NCI-H1930 (cell line): ENCODE measurements at regions not wholly inside any gene's neighbourhood (a gene's known extent, or its start where the extent isn't known, plus 50 kb on each side); places are given as distances from the start of the nearest gene placed in this dataset.

Experiments
- DNase-seq, 2 experiments: peaks; one replicate each; lab custom pipeline; 2025; lab: John Stamatoyannopoulos, UW

DNA sequence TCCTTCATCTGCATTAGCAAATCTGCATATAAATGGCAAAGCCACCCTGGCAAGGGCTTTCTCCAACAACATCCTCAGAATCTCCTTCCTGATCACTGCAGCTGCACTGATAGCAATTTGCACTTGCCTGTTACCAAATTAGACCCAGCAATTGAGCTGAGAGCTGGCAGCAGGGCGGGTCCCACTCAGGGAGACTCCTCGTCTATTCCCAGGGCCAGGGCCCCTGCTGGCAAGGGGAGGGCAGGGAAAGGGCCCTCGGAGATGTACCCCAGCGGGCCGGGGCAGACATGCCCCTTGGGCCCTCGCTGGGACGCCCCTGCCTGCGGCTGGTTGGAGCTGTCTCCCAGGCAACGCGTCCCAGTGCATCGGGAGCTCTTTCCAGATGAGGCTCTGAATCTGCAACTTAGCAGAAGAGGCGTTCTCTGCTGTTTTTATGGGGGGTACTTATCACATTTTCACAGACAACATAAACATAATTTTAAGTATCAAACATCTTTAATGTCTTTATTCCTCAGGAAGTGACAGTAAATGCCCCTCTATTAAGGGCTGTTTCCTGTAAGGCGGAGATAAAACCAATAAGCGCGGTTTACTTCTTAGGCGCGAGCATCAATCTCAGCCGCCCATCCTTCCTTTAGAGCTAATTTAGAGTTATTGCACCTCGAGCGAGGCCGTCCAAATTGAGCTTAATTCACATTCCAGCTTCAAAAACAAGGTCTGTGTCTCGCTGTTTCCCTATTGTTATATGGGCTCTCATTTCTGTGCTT lies 249.0 kb upstream of the PPP2R2D start:
- DNase-seq, result no peak

DNA sequence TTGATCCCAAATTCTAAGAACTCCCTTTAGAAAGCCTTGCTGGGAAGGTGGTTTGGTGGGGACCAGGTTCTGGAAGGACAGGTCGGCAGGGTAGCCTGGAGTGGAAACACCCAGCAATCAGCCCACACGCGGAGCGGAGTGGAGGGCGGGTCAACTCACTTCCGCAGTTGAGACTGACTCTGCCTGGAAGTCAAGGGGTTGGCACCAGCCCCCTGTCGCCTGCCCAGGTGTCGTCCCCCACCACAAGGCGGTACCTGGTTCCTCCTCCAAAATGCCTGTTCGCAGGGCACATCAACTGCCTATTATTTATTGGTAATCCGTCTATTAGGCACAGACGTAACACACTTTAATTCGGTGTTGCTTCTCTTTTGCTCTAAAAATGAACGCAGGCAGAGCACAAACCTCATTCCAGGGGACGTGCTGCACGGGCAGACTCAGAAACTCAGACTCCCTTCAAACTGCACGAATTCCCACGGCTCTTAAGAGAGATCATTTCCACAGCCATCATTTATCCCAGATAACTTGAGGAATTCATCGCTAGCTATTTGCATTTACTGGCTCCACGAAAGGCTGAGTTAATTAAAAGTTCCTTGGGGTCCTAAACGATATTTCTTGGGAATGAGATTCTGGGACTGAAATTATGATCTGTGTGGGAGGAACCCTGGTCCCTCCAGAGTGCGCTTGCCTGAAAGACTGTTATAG lies 248.2 kb upstream of the PPP2R2D start:
- DNase-seq, result no peak

DNA sequence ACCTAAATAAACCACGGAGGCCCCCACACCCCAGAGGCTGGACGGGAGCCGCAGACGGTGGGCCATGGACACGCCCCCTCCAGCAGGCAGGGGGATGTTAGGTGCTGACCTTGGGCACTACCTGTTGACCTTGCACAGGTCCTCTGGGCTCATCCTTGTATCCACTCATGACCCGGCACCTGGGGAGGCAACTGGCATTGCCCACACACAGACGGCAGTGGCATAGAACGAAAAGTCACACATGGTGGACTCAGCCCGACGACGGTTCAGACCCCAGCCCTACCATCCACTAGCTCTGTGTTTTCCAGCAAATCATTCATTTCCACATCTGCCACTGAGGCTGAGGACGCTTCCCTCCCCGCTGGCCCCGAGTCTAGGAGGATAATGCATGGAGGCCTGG lies 247.7 kb upstream of the PPP2R2D start:
- no peak for DNase-seq

DNA sequence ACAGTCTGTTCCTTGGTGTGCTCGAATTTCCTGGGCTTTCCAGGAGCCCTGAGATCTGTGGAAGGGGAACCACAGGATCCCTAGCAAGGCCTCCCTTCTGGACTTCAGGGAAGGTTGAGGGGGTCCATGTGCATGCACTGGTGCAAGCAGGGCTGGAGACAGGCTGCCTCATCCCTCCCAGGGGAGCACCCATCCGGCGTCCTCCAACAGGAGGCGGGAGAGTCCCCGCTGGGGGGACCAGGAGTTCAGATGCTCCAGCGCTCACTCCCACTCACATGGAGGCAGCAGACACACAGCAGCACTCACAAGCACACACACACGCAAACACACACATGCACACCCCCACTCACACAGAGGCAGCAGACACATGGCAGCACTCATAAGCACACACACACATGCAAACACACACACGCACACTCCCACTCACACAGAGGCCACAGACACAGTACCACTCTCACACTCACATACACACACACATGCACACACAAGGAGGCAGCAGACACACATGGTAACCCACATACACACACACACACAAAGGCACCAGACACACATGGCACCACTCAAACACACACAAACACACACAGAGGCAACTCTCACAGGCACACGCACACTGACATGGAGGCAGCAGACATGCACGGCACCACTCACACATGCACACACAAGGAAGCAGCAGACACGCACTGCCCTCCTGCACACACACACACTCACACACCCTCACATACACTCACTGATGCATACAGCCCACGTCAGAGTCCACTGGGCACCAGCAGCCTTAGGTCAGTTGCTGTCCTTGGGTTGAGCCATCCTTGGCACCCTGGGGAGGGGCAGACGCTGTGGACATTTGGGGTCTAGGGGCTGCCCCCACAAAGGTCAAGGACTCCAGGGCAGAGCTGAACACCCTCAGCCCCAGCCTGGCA lies 247.0 kb upstream of the PPP2R2D start:
- no peak for DNase-seq

DNA sequence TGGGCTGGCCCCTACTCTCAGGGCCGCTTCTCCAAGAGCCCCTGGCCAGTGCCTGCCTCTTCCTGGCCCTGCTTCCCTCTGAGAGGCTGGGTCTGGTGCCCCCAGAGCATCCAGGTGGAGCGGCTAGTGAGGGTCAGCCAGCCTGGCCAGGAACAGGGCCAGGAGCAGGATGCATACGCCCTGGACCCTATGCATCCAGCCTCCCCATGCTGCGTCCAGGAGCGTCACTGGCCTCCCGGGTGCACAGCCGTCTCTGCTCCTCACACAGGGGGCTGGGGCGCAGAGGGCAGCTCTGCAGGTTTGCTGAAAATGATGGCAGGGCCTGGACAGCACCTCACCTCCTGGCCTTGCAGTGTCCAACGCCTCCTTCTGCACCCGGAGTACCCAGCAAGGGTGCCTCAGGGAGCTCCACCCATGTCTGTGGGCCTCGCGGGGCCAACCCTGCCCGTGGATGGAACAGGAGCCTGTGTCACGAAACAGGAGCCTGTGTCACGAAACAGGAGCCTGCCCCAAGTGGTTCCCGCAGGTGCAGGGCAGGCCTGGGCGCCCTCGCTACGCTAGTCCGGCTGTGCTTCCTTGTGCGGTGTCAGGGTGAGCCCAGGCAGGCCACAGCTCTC lies 246.2 kb upstream of the PPP2R2D start:
- DNase-seq, result no peak

DNA sequence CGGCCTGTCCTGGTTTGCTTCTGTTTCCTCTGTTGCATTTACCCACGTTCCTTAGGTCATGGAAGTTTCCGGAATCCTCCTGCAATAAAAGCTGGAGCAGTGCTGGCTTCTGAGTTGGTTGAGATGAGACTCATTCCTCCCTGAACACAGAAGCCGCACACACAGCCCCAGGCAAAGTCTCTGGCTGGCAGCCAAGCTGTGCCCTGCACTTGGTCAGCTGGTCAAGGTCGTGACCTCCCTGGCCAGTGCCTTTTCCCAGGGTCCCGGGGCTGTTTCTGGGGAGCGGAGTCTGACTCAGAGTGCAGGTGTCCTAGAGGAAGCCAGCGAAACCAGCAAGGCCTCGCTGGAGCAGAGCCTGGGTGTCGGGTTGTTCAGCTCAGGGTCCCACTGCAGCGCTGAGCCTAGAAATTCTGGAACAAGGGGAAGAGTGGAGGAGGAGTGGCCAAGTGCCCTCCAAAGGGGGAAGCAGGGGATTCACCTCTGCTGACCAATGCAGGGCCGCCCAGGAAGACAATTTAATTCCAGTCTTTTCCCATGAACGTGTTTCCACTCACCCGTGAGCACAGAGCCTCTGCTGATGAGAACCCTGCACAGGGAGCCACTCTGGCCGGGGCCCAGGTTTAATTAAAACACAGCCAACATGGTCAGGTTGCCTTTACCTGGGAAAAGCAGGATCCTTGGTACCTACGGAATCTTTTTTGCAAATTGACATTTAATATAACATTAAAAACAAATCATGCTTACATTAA lies 245.5 kb upstream of the PPP2R2D start:
- no peak for DNase-seq

DNA sequence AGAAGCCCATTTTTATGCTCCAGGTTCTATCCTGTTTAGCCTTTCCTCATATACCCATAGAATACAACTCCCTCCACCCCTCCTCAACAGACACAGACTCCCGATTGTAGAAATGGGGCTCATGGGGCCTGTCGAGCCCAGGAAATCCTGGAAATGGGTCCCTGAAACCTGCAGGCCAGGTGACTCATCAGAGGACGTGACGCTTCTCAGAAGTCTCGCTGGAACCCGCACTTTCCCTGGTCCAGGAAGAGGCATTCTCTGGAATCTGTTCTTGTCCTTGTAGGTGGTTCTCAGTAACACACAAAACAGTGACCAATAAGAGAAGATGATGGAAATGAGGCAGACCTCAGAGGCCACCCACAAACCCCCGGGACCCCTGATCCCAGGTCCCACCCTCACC lies 244.8 kb upstream of the PPP2R2D start:
- DNase-seq, result no peak

DNA sequence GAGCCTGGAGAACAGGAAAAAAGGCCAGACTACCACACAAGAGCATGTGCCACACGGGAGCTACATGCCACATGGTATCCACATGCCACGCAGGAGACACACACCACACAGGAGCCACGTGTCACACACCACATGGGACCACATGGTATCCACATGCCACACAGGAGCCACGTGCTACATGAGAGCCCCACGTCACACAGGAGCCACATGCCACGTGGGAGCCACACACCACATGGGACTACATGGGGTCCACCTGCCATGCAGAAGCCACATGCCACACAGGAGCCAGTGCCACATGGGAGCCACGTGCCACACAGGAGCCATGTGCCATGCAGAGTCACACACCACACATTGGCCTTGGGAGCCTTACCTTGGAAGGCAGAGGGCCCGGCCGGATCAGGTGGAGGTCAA lies 244.4 kb upstream of the PPP2R2D start:
- no peak for DNase-seq

DNA sequence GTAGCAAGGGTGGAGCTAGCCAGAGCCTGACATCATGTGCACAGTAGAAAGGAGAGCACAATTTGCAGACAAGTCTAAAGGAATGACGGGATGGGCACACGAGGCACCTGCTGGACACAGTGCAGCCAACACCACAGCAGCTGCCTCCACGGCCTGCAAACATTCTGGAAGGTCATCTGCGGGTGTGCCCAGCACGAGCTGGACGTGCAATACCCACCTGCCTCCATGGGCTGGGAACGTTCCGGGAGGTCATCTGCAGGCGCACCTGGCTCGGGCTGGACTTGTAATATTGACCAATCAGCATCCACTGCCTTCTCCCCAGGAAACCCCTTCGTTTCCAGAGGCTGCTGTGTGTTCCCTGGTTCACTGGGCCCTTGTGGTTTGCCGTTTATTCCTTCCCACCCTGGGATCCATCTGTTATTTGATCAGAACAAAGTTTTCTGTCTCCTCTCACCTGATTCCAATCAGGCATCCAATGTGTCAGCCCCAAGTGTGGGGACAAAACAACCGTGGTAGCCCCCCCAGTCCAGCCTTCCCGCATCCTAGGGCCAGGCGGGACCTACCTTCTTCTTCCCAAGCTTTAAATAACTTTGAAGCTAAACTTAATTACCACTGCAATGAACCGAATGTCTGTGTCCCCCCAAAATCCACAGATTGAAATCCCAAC lies 243.4 kb upstream of the PPP2R2D start:
- no peak for DNase-seq

DNA sequence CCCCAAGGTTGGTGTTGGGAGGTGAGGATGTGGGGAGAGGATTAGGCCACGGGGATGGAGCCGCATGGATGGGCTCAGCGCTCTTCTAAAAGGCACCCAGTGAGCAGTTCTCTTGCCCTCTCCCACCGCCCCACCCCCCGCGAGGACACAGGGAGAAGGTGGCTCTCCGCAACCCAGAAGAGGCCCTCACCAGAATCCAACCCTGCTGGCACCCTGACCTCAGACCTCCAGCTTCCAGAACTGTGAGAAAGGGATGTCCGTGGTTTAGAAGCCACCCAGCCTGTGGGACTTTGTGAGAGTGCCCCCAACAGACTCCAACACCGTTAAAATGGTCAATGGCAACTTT lies 242.8 kb upstream of the PPP2R2D start:
- DNase-seq, result no peak

DNA sequence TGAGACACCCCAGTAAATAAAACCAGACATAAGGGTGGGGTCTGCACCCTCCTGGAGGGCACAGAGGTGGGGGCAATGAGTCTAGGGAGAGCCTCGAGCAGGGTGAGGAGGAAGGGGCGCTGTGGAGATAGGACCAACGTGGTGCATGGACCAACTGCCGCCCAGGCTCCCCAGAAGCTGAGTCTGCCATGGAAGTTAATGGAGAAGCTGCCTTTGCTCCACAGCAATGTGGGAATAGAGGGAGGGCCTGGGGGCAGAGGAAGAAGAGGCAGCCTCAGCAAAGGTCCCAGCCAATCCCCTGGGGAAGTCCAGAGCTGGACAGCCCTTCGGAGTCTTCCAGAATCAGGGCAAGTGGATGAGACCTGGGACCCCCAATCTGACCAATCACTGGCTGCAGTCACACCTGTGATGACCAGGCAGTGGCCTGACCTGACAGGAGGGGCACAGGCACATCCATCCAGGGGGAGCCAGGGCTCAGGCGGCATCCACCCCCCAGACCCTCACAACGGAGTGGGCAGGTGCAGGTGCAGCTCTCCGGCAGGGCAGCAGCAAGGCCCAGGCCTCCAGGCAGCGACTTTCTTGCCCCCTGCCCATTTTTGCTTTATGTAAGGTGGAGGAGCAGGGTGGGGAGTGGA lies 242.2 kb upstream of the PPP2R2D start:
- DNase-seq, result no peak

DNA sequence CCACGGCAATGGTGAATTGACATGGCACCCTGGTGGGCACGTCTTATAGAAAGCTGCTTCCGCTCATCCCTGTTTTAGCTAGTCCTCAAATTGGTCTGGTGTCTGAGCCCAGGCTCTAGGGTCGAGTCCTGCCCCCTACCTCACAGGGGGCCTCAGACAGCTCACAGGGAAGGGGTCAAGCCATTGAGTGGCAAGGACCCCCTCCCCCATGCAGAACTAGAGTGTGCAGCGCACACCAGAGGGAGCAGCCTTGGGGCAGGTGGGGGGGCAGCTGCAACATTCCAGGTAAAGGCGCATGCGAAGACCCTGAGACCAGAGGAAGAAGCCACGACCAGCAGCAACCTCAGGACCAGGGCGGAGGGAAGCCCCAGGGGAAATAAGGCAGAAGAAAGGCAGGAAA lies 240.4 kb upstream of the PPP2R2D start:
- no peak for DNase-seq

DNA sequence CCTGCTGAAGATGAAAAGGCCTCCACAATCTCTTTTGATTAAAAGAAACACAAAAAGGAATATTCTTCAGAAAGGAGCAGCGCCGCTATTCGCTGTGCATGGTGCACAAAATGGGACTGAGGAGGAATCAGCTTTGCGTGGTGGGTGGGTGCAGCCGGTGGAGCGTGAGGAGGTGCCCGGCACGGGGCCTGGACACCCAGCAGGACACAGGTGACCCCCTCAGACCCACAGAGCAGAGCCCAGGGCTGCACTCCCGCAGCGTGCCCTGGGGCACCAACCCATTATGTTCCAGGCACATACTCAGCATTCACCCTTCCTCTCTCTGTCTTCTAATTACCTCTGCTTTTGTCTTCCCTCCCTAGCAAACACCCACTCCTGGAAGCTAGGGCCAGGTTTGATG lies 238.0 kb upstream of the PPP2R2D start:
- DNase-seq, result no peak

DNA sequence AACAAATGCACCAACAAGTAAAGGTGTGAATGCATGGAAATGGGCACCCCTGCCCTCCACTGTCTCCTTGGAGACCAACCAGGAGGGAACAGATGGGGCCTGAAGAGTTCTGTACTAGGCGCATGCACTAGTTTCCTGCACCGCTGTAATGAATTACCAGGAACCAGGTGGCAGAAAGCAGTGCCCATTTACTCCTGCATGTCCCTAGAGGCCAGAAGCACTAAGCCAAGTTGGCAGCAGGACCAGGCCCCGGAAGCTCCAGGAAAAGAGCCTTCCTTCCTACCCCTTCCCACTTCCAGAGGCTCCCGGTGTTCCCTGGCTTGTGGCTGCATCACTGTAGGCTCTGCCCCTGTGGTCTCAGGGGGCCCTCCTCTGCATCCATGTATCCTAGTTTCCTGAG lies 237.5 kb upstream of the PPP2R2D start:
- DNase-seq, result no peak

DNA sequence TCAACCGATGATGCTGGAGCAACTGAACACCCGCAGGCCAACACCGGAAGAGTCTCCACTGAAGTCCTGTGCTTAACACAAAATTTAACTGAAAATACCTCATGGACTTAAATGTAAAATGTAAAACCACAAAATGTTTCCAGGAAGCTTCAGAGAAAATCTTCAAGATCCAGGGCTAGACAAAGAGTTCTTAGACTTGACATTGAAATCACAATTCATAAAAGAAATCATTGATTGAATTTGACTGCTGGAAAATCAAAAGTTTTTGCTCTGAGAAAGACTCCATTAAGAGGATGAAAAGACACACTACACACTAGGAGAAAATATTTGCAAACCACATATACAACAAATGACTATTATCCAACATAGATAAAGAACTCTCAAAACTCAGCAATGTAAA lies 234.7 kb upstream of the PPP2R2D start:
- no peak for DNase-seq

DNA sequence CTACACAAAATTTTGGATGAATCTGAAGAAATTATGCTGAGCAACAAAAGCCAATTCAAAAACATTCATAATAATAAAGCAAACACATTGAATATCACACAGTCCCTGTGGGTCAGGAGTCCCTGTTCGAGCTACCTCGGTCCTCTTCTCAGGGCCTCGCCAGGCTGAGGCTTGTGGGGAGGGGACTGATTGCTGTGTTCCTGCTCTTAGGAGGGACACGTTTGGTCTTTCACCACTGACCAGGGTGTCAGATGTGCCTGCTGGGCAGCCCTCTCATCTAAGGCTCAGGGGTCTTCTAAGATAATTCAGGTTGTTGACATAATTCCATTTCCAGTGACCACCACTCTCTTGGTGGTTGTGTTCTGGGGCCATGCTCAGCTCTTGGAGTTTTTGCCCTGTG lies 233.8 kb upstream of the PPP2R2D start:
- no peak for DNase-seq

DNA sequence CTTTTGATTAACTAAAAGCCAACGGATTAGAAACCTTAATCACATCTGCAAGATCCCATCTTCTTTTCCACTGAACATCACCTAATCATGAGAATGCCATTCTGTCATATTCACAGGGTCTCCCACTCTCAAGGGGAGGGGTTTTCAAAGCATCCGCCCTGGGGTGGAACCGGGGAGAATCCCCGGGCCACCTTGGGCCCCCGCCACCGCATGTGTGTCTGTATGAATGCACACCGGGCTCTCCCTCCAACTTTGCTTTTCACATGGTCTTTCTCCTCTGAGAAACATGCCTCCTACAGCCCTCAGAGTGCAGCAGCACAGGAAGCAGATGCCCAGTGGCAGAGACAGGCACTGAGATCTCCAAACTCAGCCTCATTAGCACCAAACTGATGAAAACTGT lies 233.2 kb upstream of the PPP2R2D start:
- no peak for DNase-seq

DNA sequence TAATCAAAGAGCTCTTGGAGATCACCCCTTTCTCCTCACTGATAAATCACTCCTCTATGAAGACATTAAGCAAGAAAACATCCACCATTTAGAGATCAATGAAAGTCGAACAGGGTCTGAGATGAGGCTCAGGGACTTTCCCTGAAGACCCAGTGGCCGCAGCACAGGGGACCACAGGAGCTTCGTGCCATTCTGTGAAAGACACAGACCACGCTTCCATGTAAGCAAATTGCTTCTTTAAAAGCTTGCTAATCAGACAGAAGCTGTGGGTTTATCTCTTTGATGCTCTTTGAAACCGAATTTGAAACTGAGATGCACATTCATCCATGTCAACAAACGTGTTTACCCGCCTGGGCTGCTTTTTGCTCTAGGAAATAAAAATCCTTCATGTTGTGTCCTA lies 231.9 kb upstream of the PPP2R2D start:
- DNase-seq, result no peak

DNA sequence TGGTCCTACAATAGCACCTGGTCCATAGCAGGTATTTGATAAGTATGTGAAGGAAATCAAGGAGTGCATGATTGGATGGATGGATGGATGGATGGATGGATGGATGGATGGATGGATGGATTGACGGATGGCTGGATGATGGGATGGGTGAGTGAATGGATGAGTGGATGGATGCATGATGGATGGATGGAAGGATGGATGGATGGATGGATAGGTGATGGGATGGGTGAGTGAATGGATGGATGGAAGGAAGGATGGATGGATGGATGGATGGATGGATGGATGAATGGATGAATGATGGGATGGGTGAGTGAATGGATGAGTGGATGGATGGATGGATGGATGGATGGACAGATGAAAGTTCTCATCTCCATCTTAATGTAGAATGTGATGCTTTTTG lies 231.0 kb upstream of the PPP2R2D start:
- no peak for DNase-seq

DNA sequence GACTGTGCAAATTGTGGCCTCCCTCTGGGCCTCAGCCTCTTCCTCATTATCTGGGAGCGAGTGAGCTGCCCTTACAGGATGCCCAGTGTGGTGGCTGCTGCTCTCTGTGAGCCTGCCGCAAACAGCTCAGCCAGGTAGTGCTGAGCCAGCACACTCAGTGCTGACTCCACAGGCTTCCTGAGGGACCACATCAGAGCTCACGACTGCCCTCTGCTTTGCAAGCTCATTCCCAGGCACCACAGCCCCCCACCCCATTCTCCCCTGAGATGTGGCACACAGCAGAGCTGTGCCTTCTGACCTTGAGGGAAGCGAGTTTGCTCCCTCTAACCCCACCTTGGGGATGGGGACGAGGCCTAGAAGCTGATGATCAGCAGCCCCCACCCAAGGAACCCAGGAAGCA lies 230.5 kb upstream of the PPP2R2D start:
- no peak for DNase-seq

DNA sequence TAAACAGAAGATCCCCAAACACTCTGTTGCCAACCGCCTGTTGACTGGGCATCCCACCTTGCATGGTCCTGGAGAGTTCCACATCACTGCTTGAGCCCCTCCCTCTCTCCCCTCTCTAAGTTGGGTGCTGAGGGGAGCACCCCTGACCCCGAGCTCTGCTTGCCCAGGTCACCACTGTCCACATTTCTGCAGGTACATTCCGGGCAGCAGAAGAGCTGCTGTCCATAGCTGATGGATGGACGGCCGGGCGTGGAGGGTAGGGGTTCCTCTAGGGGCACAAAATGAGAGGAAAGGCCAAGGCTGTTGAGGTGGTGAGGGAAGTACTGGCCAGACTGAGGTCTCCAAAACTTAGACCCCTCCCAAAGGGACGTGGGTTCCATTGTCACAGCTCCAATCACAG lies 227.4 kb upstream of the PPP2R2D start:
- DNase-seq, result no peak
